Activated T-cell treated with anti-CD3 and anti-CD28 coated beads for 4 hours (primary cell): ENCODE measurements at regions not wholly inside any gene's neighbourhood (a gene's known extent, or its start where the extent isn't known, plus 50 kb on each side); places are given as distances from the start of the nearest gene placed in this dataset.
"Not testable (repeated sequence)": the region's sequence is repeated elsewhere in the genome, so short reads cannot be mapped to it uniquely, and the experiment has no call there.

Experiments used
- DNase-seq: peaks from one replicate; pipeline ENCODE4 v3.0.0-alpha.2; 2020

GRCh38 chr2:131753640-131754561 lies 226.2 kb downstream of the CCDC74A start:
- DNase-seq = no peak

- no peak for DNase-seq
Measured at GRCh38 chr2:131754929-131755720, 227.4 kb downstream of the CCDC74A start.

- DNase-seq = no peak
Measured at GRCh38 chr2:131756141-131756907, 228.6 kb downstream of the CCDC74A start.

DNA sequence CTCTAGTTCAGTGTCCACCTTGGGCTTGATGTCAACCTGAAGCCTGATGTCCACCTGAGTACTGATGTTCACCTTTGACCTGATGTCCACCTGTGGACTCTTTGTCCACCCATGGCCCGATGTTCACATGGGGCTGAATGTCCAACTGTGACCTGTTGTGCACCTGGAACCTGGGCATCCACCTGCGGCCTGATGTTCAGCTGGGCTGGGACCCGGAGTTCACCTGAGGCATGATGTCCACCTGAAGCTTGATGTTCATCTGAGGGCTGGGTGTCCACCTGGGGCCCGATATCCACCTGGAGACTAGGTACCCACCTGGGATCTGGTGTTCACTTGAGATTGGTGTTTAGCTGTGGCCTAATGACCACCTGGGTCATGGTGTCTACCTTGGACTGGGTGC lies 231.3 kb downstream of the CCDC74A start:
- DNase-seq = not testable (repeated sequence)

- not testable (repeated sequence) for DNase-seq
Measured at GRCh38 chr2:131774955-131775555, 247.4 kb downstream of the CCDC74A start.

DNA sequence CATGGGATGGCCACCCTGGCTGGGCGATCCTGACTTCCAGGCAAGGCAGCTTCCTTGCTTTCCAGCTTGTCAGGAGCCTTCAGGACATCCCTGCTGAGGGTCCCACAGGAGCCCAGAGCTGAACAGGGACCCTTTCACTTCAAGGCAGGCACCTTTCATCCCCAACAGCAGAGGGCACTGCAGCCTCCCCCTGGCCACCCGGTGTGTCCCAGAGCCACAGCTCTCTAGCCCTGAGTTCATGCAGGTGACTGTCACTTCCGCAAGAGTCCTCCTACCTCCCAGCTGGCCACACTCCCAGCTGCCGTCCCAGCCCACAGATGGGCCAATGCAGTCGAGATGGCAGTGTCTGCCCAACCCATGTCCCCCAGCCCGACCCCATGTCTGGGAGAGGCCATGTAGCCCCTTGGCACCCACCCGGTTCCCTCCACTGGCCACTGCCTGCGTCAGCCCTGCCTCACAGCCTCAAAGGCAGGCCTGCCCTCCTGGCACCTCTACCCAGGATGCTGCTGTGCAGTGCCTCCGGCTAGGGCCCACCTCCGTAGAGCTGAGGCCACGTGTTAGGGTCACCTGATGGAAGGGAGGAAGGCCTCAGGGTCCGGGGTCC lies 248.3 kb downstream of the CCDC74A start:
- DNase-seq = not testable (repeated sequence)

GRCh38 chr2:131780446-131780845 lies 252.8 kb downstream of the CCDC74A start:
- DNase-seq = not testable (repeated sequence)

GRCh38 chr2:131801210-131801744 lies 273.6 kb downstream of the CCDC74A start:
- no peak for DNase-seq

DNA sequence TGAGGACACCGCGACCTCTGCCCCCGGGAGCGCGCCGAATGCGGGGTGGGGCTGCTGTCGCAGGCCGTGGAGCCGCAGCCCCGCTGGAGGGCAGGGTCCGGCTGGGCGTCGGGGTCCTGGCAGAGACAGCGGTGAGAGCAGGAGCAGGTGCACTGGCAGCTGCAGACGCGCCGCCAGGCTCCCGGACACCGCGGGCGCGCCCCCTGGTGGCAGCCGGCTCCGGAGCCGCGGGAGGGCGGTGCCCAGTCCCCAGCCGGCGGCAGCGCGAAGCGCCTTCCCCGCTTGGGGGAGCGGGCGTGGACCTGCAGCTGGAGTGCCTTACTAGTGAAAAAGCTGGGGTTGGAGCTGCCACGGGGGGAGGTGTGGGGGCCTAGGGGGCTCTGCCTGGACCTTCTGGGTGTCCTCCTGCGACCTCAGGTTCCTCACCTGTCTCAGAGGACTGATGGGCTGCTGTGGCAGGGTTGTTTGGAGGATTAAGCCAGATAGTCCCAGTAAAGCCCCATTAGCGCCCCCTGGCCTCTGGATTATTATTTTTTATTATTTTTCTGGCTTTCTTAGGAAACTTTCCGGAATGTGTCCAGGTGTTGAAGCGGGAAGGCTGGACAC lies 274.2 kb downstream of the CCDC74A start:
- DNase-seq = peak; percentile 65

- DNase-seq = peak; percentile 22
Measured at GRCh38 chr2:131802351-131802836, 274.7 kb downstream of the CCDC74A start.

- DNase-seq = not testable (repeated sequence)
Measured at GRCh38 chr2:131803237-131803636, 275.5 kb downstream of the CCDC74A start.

GRCh38 chr2:131812605-131813004 lies 284.9 kb downstream of the CCDC74A start:
- DNase-seq = not testable (repeated sequence)

GRCh38 chr2:131813378-131813777 lies 285.7 kb downstream of the CCDC74A start:
- DNase-seq = not testable (repeated sequence)

- DNase-seq = not testable (repeated sequence)
Measured at GRCh38 chr2:131818267-131818973, 290.7 kb downstream of the CCDC74A start.

DNA sequence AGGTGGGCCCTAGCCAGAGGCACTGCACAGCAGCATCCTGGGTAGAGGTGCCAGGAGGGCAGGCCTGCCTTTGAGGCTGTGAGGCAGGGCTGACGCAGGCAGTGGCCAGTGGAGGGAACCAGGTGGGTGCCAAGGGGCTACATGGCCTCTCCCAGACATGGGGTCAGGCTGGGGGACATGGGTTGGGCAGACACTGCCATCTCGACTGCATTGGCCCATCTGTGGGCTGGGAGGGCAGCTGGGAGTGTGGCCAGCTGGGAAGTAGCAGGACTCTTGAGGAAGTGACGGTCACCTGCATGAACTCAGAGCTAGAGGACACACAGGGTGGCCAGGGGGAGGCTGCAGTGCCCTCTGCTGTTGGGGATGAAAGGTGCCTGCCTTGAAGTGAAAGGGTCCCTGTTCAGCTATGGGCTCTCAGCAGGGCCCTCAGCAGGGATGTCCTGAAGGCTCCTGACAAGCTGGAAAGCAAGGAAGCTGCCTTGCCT lies 294.6 kb downstream of the CCDC74A start:
- not testable (repeated sequence) for DNase-seq

GRCh38 chr2:131823058-131823457 lies 295.4 kb downstream of the CCDC74A start:
- not testable (repeated sequence) for DNase-seq

GRCh38 chr2:131824986-131825385 lies 297.3 kb downstream of the CCDC74A start:
- DNase-seq = not testable (repeated sequence)

DNA sequence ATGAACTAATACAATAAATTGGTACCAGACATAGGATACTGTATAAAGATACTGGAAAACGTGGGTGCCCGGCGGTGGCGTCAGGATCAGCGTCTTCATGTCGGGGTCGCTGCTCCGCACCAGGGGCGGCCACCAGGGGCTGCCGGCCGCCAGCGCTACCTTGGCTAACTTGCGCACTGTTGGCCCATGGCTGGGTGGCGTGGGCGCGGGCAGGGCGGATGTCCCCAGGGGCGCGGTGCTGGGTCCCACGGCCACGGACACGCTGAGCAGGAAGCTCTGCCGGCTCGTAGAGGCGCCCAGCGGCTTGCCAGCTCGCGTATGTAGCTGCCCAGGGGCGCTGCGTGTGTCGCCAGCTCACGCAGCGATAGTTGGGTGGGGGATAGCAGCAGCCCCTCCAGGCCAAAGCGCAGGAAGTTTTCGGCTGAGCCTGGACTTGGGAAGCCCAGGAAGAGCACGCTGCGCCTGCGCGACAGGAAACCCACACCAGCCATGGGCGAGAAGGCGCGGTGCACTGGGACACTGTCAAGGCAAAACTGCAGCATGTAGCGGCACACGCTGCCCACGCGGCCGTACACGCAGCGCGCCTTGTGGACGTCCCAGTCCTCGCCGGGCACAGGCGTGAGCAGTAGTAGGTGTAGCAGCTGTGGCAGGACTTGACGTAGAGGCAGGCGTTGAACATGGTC lies 299.9 kb downstream of the CCDC74A start:
- DNase-seq = no peak

DNA sequence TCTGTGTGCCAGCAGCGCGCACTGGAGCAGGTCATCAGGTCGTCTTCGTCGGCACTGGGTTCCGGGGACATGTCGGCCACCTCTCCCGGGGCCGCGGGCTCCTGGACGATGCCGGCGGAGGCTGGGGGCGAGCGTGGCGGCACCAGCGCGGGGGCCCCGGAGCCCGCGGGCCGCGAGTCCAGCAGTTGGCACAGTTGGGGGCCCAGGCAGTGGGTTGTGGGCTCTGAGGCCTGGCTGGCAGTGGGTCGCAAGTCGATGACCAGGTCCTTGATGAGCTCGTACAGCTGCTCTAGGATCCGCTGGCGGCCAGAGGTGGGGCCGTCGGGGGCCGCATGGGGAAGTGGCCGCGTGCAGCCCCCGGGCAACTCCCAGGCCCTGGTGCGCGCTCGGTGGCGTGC lies 300.5 kb downstream of the CCDC74A start:
- no peak for DNase-seq
